Esophagus muscularis mucosa (tissue), 4 donors: ENCODE measurements at regions not wholly inside any gene's neighbourhood (a gene's known extent, or its start where the extent isn't known, plus 50 kb on each side); places are given as distances from the start of the nearest gene placed in this dataset.
A peak's percentile ranks its signal among the peaks of the same experiment; 100 is the strongest.

Experiments
- CTCF ChIP-seq, 3 experiments: fragments of 200-600 bp in 2 of 3; fragments of 450-650 bp in 1 of 3; sonication (generic) in 2 of 3; IDR thresholded peaks; one replicate each; pipeline ENCODE4 v1.5.1; 2017 to 2019; ENCODE audit warnings: antibody characterized with exemption in 3 of 3, mild to moderate bottlenecking in 2 of 3, moderate library complexity in 1 of 3
- EP300 ChIP-seq: sonication (generic); formaldehyde crosslinking; IDR thresholded peaks from one replicate; pipeline ENCODE4 v1.6.1; 2017; ENCODE audit warnings: antibody characterized with exemption
- POLR2AphosphoS5 ChIP-seq, 2 donors: sonication (generic); formaldehyde crosslinking; IDR thresholded peaks; one replicate each; pipeline ENCODE4 v1.6.1; 2017; ENCODE audit warnings: antibody characterized with exemption in 2 of 2

- TF ChIP-seq CTCF (IDR thresholded peaks at IDR 0.05) (peak in 2 of 3 experiments; percentile 17 to 30), POLR2AphosphoS5 (IDR thresholded peaks at IDR 0.05) (no peak), EP300 (no peak)
Measured at GRCh38 chr3:22729981-22730380, 473.1 kb upstream of the UBE2E2 start.
